ENCODE measurements at regions not wholly inside any gene's neighbourhood (a gene's known extent, or its start where the extent isn't known, plus 50 kb on each side); places are given as distances from the start of the nearest gene placed in this dataset.

GRCh38 chr2:194346193-194346592 lies 1310.8 kb upstream of the SLC39A10 start:
- FAIRE-seq = no peak

More at GRCh38 chr2:194346193-194346592, 1310.8 kb upstream of the SLC39A10 start:
- Histone ChIP-seq H3K4me1 (replicated peaks in 1 of 4; ENCODE audit: control insufficient read depth in 3 of 4, insufficient read depth in 4 of 4, low read length in 3 of 4) (no peaks in the 10 kb centered on the region), H4K5ac (ENCODE audit: insufficient read length, low read depth, low read length) (no peak overlapping the region), H3K4me2 (ENCODE audit: insufficient read depth in 1 of 2, low read depth in 2 of 2, low read length in 2 of 2) (no peak overlapping the region), H2BK20ac (ENCODE audit: low read length) (no peak overlapping the region), H3K27me3 (replicated peaks in 1 of 4; ENCODE audit: control insufficient read depth in 3 of 4, extremely low read depth in 1 of 4, insufficient read depth in 3 of 4, low read length in 3 of 4) (no peaks in the 10 kb centered on the region), H3K23me2 (ENCODE audit: low read depth, low read length) (no peaks in the 10 kb centered on the region), H4K91ac (replicated peaks; ENCODE audit: insufficient read length, low read length) (no peak overlapping the region), H2AFZ (ENCODE audit: low read length) (no peak overlapping the region), H4K20me1 (replicated peaks in 1 of 2; ENCODE audit: control insufficient read depth in 1 of 2, insufficient read depth in 2 of 2, low read length in 2 of 2) (no peaks in the 10 kb centered on the region), H2BK12ac (ENCODE audit: low read depth, low read length) (no peak overlapping the region), H3K9ac (replicated peaks in 1 of 4; ENCODE audit: extremely low read depth in 1 of 4, low read depth in 3 of 4, low read length in 3 of 4) (no peak overlapping the region), H2BK120ac (replicated peaks; ENCODE audit: low read depth, low read length) (no peak overlapping the region), H3K18ac (ENCODE audit: extremely low read depth, low read length) (no peak overlapping the region), H3K36me3 (ENCODE audit: control insufficient read depth in 2 of 4, insufficient read depth in 4 of 4, low read length in 3 of 4) (no peaks in the 10 kb centered on the region), H2BK5ac (ENCODE audit: low read depth, low read length) (no peak overlapping the region), H4K8ac (ENCODE audit: extremely low read depth, insufficient read depth, low read length) (no peak overlapping the region), H3K4me3 (ENCODE audit: extremely low read depth in 1 of 4, insufficient read depth in 2 of 4, low read depth in 3 of 4, low read length in 4 of 4) (no peak overlapping the region), H3K27ac (ENCODE audit: low read depth, low read length) (no peak overlapping the region), H3K79me1 (ENCODE audit: low read depth, low read length) (no peaks in the 10 kb centered on the region), H3K23ac (ENCODE audit: insufficient read length) (no peak overlapping the region), H3K9me3 (ENCODE audit: insufficient read depth in 2 of 2, low read depth in 1 of 2, low read length in 1 of 2) (no peaks in the 10 kb centered on the region), H2AK5ac (ENCODE audit: low read depth, low read length) (no peak overlapping the region), H3K56ac (replicated peaks; ENCODE audit: insufficient read length, low read depth, low read length) (no peak overlapping the region), H3K79me2 (ENCODE audit: control insufficient read depth in 1 of 2, insufficient read depth in 2 of 2, low read length in 2 of 2) (no peaks in the 10 kb centered on the region), H3K14ac (ENCODE audit: insufficient read length) (no peak overlapping the region), H3K4ac (replicated peaks; ENCODE audit: insufficient read length, low read depth, low read length) (no peak overlapping the region), H2BK15ac (ENCODE audit: low read length) (no peak overlapping the region)
- 93% methylated on average over 1 of the region's 1 CpG; no CpG with 5 or more reads in 1 of the 2 experiments for WGBS, 2 experiments (ENCODE audit: extremely low coverage in 1 of 2, insufficient coverage in 1 of 2, insufficient read length in 1 of 2, insufficient replicate concordance in 2 of 2, low coverage in 1 of 2, low lambda C conversion rate in 2 of 2, missing lambda C conversion rate in 1 of 2)
- POLR2A ChIA-PET (ENCODE audit: partially characterized antibody) = no interaction called here
- TF ChIP-seq SP2 (IDR thresholded peaks at IDR 0.05; ENCODE audit: low read length) = no peak
- CTCF ChIA-PET (ENCODE audit: partially characterized antibody) = interaction anchor here (0.9 to 1.5 kb wide), 2 partner anchors 12 to 13 kb away, joined by 3 to 5 read pairs; no protein-coding TSS in a partner anchor
- no peak for DNase-seq (ENCODE audit: low read depth in 1 of 2, low spot score in 2 of 2)
